Keratinocyte (primary cell): ENCODE measurements at regions not wholly inside any gene's neighbourhood (a gene's known extent, or its start where the extent isn't known, plus 50 kb on each side); places are given as distances from the start of the nearest gene placed in this dataset.

ENCODE experiments used
- DNase-seq: peaks from one replicate; pipeline ENCODE4 v3.0.0-alpha.2; 2011; ENCODE audit warnings: low read depth, missing footprints, low spot score
- FAIRE-seq: peaks from 2 replicates; lab custom pipeline; 2011; peaks lifted over from hg19 to GRCh38; lab: Jason Lieb, UNC
- H2AFZ ChIP-seq: 2 replicates; pipeline ENCODE4 v1.6.0; 2012; ENCODE audit warnings: low read length, control low read depth, inconsistent platforms; ENCODE audit not compliant: control insufficient read depth
- H3K27ac ChIP-seq: 2 replicates; pipeline ENCODE4 v1.5.1; 2011; ENCODE audit warnings: low read length; ENCODE audit not compliant: control insufficient read depth, insufficient read depth
- H3K27me3 ChIP-seq: 3 replicates; pipeline ENCODE4 v1.6.0; 2011; ENCODE audit warnings: low read length; ENCODE audit not compliant: control insufficient read depth, insufficient read depth; ENCODE audit errors: extremely low read depth
- H3K36me3 ChIP-seq, 2 experiments: 2 replicates in 1 of 2; 3 replicates in 1 of 2; pipeline ENCODE4 v1.5.1; 2011; ENCODE audit warnings: low read length in 2 of 2, mild to moderate bottlenecking in 1 of 2; ENCODE audit not compliant: control insufficient read depth in 2 of 2, insufficient read depth in 2 of 2; ENCODE audit errors: extremely low read depth in 1 of 2
- H3K4me1 ChIP-seq: 3 replicates; pipeline ENCODE4 v1.5.1; 2011; ENCODE audit warnings: low read length; ENCODE audit not compliant: control insufficient read depth, insufficient read depth; ENCODE audit errors: extremely low read depth
- H3K4me2 ChIP-seq: 3 replicates; pipeline ENCODE4 v1.6.0; 2011; ENCODE audit warnings: low read depth, low read length; ENCODE audit not compliant: control insufficient read depth, insufficient read depth; ENCODE audit errors: extremely low read depth
- H3K4me3 ChIP-seq, 3 experiments: fragments of 200-600 bp in 1 of 3; sonication (generic) in 1 of 3; 2 replicates in 2 of 3; 3 replicates in 1 of 3; pipeline ENCODE4 v1.5.1; 2011 to 2016; ENCODE audit warnings: low read length in 3 of 3, mild to moderate bottlenecking in 3 of 3, control low read depth in 2 of 3, inconsistent platforms in 1 of 3, low read depth in 1 of 3, mixed read lengths in 1 of 3, mixed run types in 1 of 3, moderate library complexity in 1 of 3; ENCODE audit not compliant: control insufficient read depth in 2 of 3, insufficient read depth in 2 of 3; ENCODE audit errors: extremely low read depth in 1 of 3
- H3K79me2 ChIP-seq: 2 replicates; pipeline ENCODE4 v1.6.0; 2012; ENCODE audit warnings: low read length; ENCODE audit not compliant: control insufficient read depth, insufficient read depth
- H3K9ac ChIP-seq: 3 replicates; pipeline ENCODE4 v1.6.0; 2011; ENCODE audit warnings: low read length; ENCODE audit not compliant: control insufficient read depth, insufficient read depth; ENCODE audit errors: extremely low read depth
- H3K9me1 ChIP-seq: 3 replicates; pipeline ENCODE4 v1.6.0; 2011; ENCODE audit warnings: low read length; ENCODE audit not compliant: control insufficient read depth, insufficient read depth; ENCODE audit errors: extremely low read depth
- H3K9me3 ChIP-seq: 2 replicates; pipeline ENCODE4 v1.5.1; 2012; ENCODE audit warnings: low read depth, low read length; ENCODE audit not compliant: control insufficient read depth
- H4K20me1 ChIP-seq: 3 replicates; pipeline ENCODE4 v1.6.0; 2011; ENCODE audit warnings: low read length; ENCODE audit not compliant: control insufficient read depth, insufficient read depth; ENCODE audit errors: extremely low read depth
- CTCF ChIP-seq, 3 experiments: IDR thresholded peaks in 1 of 3; conservative IDR thresholded peaks in 1 of 3; optimal IDR thresholded peaks in 1 of 3; 2 replicates in 2 of 3; 3 replicates in 1 of 3; pipeline versions ENCODE3 to v1.5.1; 2011; ENCODE audit warnings: low read length in 3 of 3, mild to moderate bottlenecking in 3 of 3, moderate library complexity in 2 of 3, control low read depth in 1 of 3, inconsistent platforms in 1 of 3; ENCODE audit not compliant: insufficient read depth in 2 of 3; ENCODE audit errors: extremely low read depth in 1 of 3
- EZH2 ChIP-seq: IDR thresholded peaks from one replicate; pipeline ENCODE4 v1.6.1; 2012; ENCODE audit warnings: inconsistent platforms, mild to moderate bottlenecking, low read length, moderate library complexity
- dilution Hi-C: fragments of 300-500 bp; cut with MboI; formaldehyde crosslinking; loops from one replicate; pipeline ENCODE4 v1.7.0; 2020; ENCODE audit warnings: low sequenced_read_pairs; ENCODE audit not compliant: extremely low pct_ligation_motif_present

- Histone ChIP-seq H3K9ac (no peak overlapping the region), H4K20me1 (no peaks in the 10 kb centered on the region), H3K4me3 (no peak overlapping the region), H3K4me1 (no peaks in the 10 kb centered on the region), H3K27me3 (peaks cover 19% of the 10 kb centered on the region), H3K27ac (no peak overlapping the region), H3K79me2 (no peaks in the 10 kb centered on the region), H3K36me3 (no peaks in the 10 kb centered on the region), H3K9me1 (no peaks in the 10 kb centered on the region), H2AFZ (no peak overlapping the region), H3K4me2 (no peak overlapping the region), H3K9me3 (no peaks in the 10 kb centered on the region)
- DNase-seq = no peak
- no peak for FAIRE-seq
- dilution Hi-C loops = no loop called here
- TF ChIP-seq CTCF (optimal IDR thresholded peaks at IDR 0.05 in 1 of 3, IDR thresholded peaks at IDR 0.05 in 1 of 3, conservative IDR thresholded peaks at IDR 0.05 in 1 of 3; ENCODE audit: extremely low read depth in 1 of 3, insufficient read depth in 2 of 3, low read length in 3 of 3) (no peak), EZH2 (no peak)
These were observed 73.4 kb upstream of the PGBD5 start for GRCh38 chr1:230499496-230499895.

- Histone ChIP-seq H3K9ac (no peak overlapping the region), H3K9me1 (no peaks in the 10 kb centered on the region), H3K4me1 (no peaks in the 10 kb centered on the region), H3K36me3 (no peaks in the 10 kb centered on the region), H3K9me3 (no peaks in the 10 kb centered on the region), H3K4me2 (no peak overlapping the region), H3K4me3 (no peak overlapping the region), H3K79me2 (no peaks in the 10 kb centered on the region), H3K27ac (no peak overlapping the region), H2AFZ (no peak overlapping the region), H4K20me1 (no peaks in the 10 kb centered on the region), H3K27me3 (peaks cover 19% of the 10 kb centered on the region)
- no peak for DNase-seq
- dilution Hi-C loops = no loop called here
- FAIRE-seq = no peak
- TF ChIP-seq CTCF (optimal IDR thresholded peaks at IDR 0.05 in 1 of 3, IDR thresholded peaks at IDR 0.05 in 1 of 3, conservative IDR thresholded peaks at IDR 0.05 in 1 of 3; ENCODE audit: extremely low read depth in 1 of 3, insufficient read depth in 2 of 3, low read length in 3 of 3) (no peak), EZH2 (no peak)
These were observed 72.6 kb upstream of the PGBD5 start for GRCh38 chr1:230498704-230499103.
